ENCODE measurements at regions not wholly inside any gene's neighbourhood (a gene's known extent, or its start where the extent isn't known, plus 50 kb on each side); places are given as distances from the start of the nearest gene placed in this dataset.
"Not testable (repeated sequence)": the region's sequence is repeated elsewhere in the genome, so short reads cannot be mapped to it uniquely, and the experiment has no call there.

DNA sequence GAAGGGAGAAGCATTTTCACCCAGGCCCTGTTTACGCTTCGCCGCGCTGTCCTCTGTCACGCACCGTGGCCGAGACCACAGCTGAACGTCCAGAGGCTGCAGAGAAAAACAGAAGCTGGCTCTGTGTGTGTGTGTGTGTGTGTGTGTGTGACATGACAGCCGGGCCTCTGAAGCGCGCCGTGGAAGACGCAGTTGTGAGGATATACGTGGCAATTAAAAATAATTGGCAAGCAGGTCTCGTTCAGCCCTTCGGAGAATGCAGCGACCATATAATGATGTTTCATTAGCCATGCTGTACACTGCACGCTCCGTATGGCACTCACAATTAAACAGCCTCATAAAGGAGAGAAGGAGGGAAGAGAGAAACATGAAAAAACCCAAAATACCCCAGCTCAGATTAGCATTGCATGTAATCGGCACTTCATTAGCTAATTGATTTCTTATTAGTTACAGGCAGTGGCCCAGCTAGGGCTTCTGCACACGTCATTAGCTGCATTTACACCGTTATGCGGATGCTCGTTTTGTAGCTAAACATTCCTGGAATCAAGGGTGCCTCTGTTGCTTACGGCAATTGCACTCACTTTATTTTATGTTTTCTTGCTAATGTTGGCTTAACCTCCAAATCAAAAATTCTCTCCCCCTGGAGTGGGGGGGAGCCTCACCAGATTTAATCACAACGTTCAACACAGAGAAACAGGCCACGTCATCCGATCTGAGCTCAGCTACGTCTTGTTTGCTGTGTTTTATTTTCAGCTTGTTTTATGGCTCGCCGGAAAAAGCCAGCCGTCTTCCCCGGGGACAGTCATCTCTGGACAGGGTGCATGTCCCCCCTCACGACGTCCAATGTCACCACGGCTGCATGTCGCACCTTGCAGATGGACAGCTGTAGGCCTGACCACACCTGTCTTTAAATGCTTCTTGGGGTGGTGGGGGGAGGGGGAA is 74.6 kb upstream of the SHOX start:
- CTCF ChIA-PET, result no interaction called here
- H3K4me3 Mint-ChIP-seq (ENCODE audit: low read depth, unreplicated experiment), result no peak overlapping the region
- BruUV-seq (replicated peaks), result no TSS peak

DNA sequence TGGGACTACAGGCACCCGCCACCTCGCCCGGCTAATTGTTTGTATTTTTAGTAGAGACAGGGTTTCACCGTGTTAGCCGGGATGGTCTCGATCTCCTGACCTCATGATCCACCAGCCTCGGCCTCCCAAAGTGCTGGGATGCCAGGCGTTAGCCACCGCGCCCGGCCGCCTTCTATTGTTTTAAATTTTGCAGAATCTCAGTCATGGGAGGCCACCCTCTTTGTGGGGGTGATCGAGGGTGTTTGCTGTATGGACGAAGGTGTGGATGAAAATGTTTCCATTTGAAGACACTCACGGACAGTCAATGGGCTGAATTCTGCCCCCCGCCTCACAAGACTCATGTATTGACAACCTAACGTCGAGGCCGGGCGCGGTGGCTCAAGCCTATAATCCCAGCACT is 73.0 kb upstream of the SHOX start:
- peaks cover 10% of the 10 kb centered on the region for H3K9me3 Mint-ChIP-seq (ENCODE audit: low read depth, unreplicated experiment)
- H3K27ac Mint-ChIP-seq (ENCODE audit: unreplicated experiment); DNase-seq; H3K4me3 Mint-ChIP-seq (ENCODE audit: low read depth, unreplicated experiment); H3K27me3 Mint-ChIP-seq (ENCODE audit: unreplicated experiment); H3K4me1 Mint-ChIP-seq (ENCODE audit: low read depth, unreplicated experiment); CTCF ChIA-PET; H3K36me3 Mint-ChIP-seq (ENCODE audit: insufficient read depth, unreplicated experiment); intact Hi-C loops (cut with micrococcal nuclease; ENCODE audit: unreplicated experiment); BruUV-seq (replicated peaks): not testable (repeated sequence)

More for the DNA sequence above, 74.6 kb upstream of the SHOX start:
- H3K4me1 Mint-ChIP-seq (ENCODE audit: low read depth, unreplicated experiment), result no peaks in the 10 kb centered on the region
- H3K27ac Mint-ChIP-seq (ENCODE audit: unreplicated experiment), result no peak overlapping the region
- DNase-seq, result no peak
- H3K27me3 Mint-ChIP-seq (ENCODE audit: unreplicated experiment), result no peaks in the 10 kb centered on the region
- TF ChIP-seq, protein P1, sequence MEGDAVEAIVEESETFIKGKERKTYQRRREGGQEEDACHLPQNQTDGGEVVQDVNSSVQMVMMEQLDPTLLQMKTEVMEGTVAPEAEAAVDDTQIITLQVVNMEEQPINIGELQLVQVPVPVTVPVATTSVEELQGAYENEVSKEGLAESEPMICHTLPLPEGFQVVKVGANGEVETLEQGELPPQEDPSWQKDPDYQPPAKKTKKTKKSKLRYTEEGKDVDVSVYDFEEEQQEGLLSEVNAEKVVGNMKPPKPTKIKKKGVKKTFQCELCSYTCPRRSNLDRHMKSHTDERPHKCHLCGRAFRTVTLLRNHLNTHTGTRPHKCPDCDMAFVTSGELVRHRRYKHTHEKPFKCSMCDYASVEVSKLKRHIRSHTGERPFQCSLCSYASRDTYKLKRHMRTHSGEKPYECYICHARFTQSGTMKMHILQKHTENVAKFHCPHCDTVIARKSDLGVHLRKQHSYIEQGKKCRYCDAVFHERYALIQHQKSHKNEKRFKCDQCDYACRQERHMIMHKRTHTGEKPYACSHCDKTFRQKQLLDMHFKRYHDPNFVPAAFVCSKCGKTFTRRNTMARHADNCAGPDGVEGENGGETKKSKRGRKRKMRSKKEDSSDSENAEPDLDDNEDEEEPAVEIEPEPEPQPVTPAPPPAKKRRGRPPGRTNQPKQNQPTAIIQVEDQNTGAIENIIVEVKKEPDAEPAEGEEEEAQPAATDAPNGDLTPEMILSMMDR (IDR thresholded peaks at IDR 0.05; ENCODE audit: unreplicated experiment), result no peak
- intact Hi-C loops (cut with micrococcal nuclease; ENCODE audit: unreplicated experiment), result no loop called here
- peaks cover 9% of the 10 kb centered on the region for H3K9me3 Mint-ChIP-seq (ENCODE audit: low read depth, unreplicated experiment)
- peaks cover 3% of the 10 kb centered on the region for H3K36me3 Mint-ChIP-seq (ENCODE audit: insufficient read depth, unreplicated experiment)

DNA sequence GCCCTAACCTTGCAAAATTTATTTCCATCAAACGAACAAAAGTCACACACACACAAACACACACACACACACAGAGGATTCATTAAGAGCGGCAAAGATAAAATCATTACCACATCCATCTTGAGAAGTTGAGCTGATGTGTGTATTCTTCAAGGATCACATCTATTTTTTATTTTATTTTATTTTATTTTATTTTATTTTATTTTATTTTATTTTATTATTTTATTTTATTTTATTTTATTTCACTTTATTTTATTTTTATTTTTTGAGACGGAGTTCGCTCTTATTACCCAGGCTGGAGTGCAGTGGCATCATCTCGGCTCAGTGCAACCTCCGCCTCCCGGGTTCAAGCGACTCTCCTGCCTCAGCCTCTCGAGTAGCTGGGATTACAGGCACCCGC is 71.3 kb upstream of the SHOX start:
- H3K4me3 Mint-ChIP-seq (ENCODE audit: low read depth, unreplicated experiment); intact Hi-C loops (cut with micrococcal nuclease; ENCODE audit: unreplicated experiment); H3K36me3 Mint-ChIP-seq (ENCODE audit: insufficient read depth, unreplicated experiment); H3K27me3 Mint-ChIP-seq (ENCODE audit: unreplicated experiment); H3K27ac Mint-ChIP-seq (ENCODE audit: unreplicated experiment); H3K4me1 Mint-ChIP-seq (ENCODE audit: low read depth, unreplicated experiment); CTCF ChIA-PET; DNase-seq; BruUV-seq (replicated peaks): not testable (repeated sequence)
- H3K9me3 Mint-ChIP-seq (ENCODE audit: low read depth, unreplicated experiment), result peaks cover 10% of the 10 kb centered on the region

DNA sequence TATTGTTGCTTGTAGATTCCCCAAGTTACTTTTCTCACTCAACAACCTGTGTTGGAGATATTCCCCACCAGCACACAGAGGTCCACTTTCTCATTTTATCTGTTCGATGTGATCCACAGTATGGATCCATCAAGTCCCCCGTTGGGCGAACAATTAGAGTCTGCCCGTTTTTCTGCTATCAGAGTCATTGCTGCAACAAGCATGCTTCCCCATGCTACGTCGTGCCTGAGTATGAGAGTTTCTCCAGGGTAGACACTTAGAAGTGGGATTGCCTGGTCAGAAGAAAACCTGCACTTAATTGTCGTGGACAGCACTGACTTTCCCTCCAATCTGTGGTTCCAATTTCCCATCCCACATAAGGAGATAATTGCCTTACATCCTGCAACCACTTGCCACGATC is 62.7 kb upstream of the SHOX start:
- CTCF ChIA-PET, result no interaction called here
- Mint-ChIP-seq H3K4me3 (ENCODE audit: low read depth, unreplicated experiment) (no peak overlapping the region), H3K4me1 (ENCODE audit: low read depth, unreplicated experiment) (no peaks in the 10 kb centered on the region), H3K9me3 (ENCODE audit: low read depth, unreplicated experiment) (peaks cover 12% of the 10 kb centered on the region), H3K36me3 (ENCODE audit: insufficient read depth, unreplicated experiment) (no peaks in the 10 kb centered on the region), H3K27me3 (ENCODE audit: unreplicated experiment) (no peaks in the 10 kb centered on the region), H3K27ac (ENCODE audit: unreplicated experiment) (no peak overlapping the region)
- intact Hi-C loops (cut with micrococcal nuclease; ENCODE audit: unreplicated experiment), result no loop called here
- TF ChIP-seq, protein P1 (IDR thresholded peaks at IDR 0.05; ENCODE audit: unreplicated experiment), result no peak
- BruUV-seq (replicated peaks), result no TSS peak
- no peak for DNase-seq

DNA sequence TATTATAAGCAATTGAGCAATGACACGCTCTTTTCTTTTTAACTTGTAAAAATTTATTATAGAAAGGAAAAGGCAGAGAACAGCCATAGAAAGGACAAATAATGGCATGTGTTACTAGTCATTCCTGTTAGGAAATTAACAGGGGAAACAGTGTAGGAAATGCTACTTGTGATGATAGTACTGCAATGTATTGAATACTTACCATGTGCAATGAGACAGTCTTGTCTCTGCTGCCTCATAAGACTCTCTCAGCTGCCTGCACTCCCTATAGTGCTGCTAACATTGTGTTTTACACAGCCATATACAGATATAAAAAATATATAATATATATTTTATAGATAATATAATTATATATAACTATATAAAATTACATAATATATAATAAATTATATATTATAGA is 62.3 kb upstream of the SHOX start:
- BruUV-seq (replicated peaks), result no TSS peak
- no peaks in the 10 kb centered on the region for H3K36me3 Mint-ChIP-seq (ENCODE audit: insufficient read depth, unreplicated experiment)
- H3K27ac Mint-ChIP-seq (ENCODE audit: unreplicated experiment), result no peak overlapping the region
- H3K4me3 Mint-ChIP-seq (ENCODE audit: low read depth, unreplicated experiment), result no peak overlapping the region
- TF ChIP-seq, protein P1 (IDR thresholded peaks at IDR 0.05; ENCODE audit: unreplicated experiment), result no peak
- H3K9me3 Mint-ChIP-seq (ENCODE audit: low read depth, unreplicated experiment), result peaks cover 12% of the 10 kb centered on the region
- H3K4me1 Mint-ChIP-seq (ENCODE audit: low read depth, unreplicated experiment), result no peaks in the 10 kb centered on the region
- intact Hi-C loops (cut with micrococcal nuclease; ENCODE audit: unreplicated experiment), result no loop called here
- H3K27me3 Mint-ChIP-seq (ENCODE audit: unreplicated experiment), result no peaks in the 10 kb centered on the region
- no peak for DNase-seq
- CTCF ChIA-PET, result no interaction called here
